Myocyte (in vitro differentiated cells): ENCODE measurements at regions not wholly inside any gene's neighbourhood (a gene's known extent, or its start where the extent isn't known, plus 50 kb on each side); places are given as distances from the start of the nearest gene placed in this dataset.
"Not testable (repeated sequence)": the region's sequence is repeated elsewhere in the genome, so short reads cannot be mapped to it uniquely, and the experiment has no call there.

Source experiments
- DNase-seq: peaks from one replicate; pipeline ENCODE4 v3.0.0-alpha.2; 2012; ENCODE audit warnings: low read depth

DNA sequence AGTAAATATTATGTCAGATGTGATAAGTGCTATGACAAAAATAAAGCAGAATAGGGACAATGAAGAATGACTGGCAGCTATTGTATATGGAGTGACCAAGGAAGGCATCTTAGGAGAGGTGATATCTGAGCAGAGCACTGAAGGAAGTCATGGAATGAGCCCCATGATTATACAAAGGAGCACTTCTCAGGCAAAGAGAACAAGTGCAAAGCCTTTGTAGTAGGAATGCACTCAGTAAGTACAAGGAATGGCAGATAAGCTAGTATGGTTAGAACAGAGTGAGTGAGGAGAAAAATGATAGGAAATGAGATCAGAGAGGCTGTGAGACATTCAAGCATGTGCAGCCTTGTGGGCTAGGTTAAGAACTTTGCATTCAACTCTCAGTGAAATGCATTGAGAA, 214.8 kb downstream of the LURAP1L start:
- no peak for DNase-seq

DNA sequence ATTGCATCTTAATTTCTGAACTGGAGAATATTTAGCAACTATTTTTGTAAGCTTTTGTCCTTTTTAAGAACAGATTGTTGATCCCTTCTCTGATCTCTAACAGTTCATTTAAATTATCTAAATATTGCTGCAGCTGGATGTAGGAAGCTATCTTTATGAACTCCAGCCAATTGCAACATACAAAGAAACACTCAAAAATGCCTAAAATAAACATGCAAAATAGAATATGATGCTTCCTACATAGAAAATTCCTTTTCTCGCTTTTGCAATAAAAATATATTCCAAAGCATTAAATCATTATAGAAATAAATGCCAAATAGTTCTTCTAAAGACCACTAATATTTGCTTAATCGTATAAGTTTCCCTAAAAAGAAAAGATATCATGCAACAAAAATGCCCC, 218.6 kb downstream of the LURAP1L start:
- DNase-seq: no peak

DNA sequence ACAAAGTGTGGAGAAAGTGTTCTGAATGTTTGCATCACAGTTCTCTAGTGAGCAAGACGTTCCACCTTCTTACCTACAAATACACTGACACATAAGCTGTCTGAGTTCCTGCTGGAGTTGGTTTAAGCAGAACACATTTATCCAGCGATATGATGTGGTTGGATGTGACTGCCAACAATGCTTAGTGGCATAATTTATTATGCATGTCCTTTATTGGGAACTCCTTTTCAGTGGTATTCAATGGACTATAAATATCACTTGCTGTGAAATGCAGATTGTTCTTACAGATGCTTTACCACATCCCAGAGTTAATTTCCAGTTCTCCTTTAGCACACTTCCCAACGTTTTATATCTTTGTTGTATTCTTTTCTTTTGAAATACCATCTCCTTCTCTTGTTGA, 222.2 kb downstream of the LURAP1L start:
- DNase-seq: peak; percentile 19

DNA sequence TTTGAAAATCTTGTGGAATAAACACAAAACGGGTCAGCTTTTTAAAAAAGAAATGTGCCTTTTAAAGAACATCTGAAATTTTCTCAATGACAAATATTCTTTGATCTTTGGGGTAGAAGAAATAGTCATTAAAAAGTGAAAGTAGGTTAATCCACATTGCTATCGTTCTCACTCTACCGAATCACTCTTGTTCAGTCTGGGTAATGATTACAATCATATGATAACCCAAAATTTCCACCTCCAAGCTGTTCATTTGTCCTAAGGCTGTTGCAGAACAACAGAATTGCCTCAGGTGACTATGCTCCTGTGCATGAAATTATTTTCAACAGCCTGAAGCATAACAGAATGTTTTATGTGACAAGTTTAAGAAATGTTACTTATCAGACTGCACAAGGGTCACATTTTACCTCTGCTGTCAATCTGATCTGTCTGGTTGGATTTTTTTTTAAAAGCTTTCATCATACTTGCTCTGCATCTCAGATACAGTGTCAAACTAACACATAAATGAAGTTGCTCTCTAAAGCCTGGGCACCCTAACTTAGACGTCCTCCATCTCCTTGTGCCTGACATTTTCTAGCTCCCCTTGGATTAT, 227.3 kb downstream of the LURAP1L start:
- no peak for DNase-seq

DNA sequence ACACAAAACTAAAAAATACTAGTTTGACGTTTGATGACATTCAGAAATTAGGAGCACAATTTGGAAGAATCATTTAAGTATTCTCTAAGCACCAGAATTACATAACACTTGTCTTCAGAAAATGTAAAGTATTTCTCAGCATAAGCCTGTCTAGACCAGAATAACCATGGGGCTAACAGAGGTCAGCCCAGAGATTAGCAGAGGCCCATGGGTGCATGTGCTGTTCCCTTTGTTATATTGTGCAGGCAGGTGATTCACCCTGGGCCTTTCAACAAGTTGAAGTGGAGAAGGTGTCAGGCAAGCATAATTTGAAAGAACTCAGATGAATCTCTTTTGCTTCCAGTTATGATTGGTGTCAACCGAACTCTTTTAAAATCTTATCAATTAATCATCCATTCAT, 227.9 kb downstream of the LURAP1L start:
- peak; percentile 30 for DNase-seq

DNA sequence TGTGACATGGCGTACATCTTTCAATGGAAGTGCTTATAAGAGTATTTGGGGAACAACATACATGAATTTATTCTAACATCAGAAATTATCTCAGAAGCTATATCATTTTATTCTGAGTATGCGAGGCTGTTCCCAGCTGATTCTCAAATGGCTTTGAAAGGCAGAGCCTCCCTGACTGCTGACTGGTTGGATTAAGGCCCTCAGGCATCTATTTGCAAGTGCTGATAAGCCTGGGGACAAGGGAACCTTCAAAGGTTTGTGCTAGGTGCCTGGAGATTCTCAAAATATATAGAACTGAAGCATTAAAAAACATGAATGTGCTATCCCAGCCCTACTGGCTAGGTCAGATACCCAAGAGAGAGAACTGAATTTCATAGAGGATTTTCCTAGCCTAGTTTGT, 235.1 kb downstream of the LURAP1L start:
- DNase-seq: no peak

DNA sequence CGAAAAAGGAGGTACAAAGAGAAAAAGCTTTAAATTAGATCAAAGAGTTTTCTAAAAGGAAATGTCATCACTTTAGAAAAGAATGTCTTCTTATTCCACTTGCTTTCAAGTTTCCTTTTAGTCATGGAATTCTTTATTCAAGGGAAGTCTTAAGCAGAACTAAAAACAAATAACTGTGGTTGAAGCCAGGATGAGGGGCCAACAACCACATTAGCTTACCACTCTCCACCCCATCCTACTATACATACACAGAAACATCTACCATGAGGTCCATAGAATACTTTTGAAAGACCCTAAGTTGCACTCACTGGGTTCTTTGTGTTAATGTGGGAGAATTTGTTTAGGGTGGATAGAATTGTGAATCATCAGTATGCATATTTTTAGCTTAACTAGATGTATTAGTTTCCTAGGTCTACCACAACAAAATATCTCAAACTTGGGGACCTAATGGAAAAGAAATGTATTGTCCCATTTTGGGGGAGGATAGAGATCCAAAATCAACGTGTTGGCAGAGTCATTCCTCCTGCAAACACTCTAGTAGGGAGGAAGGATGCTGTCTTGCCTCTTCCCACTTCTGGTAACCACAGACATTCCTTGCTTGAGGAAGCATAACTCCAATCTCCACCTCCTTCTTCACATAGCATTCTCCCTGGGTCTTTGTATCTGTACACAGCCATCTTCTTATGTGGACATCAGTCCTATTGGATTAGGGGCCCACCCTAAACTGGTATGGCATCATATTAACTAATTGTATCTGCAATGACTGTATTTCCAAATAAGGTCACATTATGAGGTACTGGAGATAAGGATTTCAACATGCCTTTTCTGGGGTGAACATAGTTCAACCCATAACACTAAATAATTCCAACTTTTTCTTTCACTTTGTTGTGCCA, 239.4 kb downstream of the LURAP1L start:
- DNase-seq: no peak

DNA sequence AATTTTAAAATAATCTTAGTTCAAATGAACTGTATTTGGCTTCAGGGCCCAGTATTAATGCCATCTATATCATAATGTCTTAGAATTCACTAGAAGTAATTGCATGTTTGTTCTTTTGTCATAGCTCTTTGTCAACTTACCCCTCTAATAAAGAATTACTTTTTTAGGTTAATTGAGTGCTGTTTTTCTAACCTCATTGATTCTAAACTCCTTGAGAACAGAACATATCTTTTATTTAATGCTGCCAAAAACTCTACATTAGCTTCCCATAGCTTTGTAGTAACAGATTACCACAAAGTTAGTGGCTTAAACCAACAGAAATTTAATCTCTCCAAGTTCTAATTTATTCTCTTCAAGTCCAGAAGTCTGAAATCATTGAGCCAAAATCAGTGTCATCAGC, 242.4 kb downstream of the LURAP1L start:
- DNase-seq: no peak

DNA sequence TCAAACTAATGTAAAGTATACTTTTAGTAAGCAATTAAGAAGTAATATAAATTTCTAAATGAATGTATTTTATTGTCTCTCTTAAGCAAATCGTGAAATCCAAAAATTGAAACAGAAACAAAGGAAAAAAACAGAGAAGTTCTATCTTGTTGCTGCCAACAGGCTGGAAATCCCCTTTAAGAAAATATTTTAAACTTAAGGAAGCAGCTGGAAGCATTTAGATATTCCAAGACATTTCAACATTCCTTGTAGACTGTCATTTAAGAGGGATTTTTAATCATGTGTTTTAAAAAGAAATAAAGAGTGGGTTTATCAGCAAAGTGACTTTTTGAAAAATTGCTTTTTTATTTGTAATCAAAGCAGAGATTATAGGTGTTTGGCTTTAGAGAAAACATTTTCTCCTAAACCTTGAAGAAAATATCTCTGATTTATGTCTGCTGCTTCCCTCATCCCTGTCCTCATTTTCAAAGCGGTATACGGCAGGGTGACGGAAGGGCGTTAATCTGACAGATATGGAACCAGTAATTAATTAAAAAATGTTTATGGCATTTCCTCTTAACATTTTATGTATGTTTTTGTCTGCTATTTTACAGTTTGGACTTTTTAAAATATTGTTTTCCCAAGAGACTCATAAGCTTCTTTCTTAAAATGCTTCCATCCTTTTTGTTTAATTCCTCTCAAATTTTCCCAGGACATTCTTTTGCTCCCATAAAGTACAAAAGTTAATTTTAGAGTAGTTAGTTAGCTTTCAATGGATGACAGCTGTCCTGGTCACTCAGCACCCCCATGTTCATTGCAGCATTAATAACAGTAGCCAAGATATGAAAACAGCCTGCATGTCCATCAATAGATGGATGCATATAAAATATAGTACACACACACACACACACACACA, 245.6 kb downstream of the LURAP1L start:
- peak; percentile 73 for DNase-seq

DNA sequence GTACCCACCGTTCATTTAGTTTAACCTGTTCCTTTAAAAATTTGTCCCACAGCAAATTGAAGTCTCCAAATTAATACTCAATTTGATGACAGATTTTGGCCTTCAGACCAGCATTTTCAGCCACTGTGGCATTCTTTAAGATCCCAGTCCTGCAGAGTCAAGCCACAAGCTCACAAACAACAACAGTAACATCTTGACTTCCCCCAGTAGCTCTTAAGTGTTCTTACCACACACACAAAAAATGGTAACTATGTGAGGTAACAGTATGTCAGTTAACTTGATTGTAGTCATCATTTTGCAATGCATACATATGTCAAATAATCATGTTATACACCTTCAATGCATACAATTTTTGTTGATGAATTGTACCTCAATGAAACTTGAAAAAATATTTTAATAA, 247.9 kb downstream of the LURAP1L start:
- DNase-seq: no peak

DNA sequence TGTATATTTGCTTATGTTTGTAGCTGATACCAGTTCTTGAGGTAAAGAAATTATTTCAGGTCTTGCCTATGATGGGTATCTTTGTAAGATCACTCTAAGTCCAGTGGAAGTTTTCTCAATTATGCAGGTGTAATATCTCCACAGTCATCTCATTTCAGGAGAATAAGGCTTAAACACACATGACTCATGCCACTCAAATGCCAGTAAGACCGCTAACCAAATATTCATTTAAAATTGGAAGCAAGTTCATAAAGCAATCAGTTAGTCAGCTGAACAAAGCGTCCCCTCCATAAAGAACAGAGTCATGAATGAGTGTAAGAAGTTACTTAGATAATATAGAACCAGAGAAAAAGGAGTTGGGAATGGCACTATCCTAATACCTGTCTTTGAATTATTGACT, 248.7 kb downstream of the LURAP1L start:
- peak; percentile 15 for DNase-seq

DNA sequence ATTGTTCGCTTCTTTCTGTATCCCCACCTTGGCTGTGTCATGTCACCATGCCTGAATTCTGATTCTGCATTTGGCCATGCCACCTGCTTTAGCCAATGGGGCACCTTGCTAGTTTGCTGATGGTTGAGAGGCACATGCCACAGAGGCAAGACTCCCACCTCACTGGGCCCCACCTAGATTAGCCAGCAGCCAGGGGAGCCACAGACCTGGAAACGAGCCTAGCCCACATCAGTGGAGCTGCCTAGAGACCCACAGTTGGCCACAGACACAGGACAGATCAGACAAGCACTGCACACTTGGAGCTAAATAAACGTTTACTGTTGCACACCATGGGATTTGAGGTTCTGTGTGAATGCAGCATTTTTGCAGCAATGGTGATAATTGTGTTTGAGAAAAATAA, 252.1 kb downstream of the LURAP1L start:
- DNase-seq: peak; percentile 22

DNA sequence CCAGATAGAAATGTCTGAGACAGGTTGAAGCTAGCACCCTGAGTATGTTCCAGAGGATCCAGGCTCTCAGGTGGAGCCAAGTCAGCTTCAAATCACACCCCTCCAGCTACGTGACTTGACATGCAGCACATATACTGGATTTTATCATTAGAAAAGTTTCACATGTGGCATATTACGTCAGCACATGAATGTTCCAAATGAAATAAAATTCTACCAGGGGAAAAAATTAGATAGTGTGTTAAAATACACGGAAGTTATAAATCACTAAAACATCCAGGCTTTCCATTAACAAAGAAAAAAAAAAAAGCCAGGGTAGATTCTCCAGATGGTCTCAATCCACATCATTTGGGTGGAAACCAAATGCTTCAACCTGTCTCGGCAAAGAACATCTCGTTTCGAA, 251.6 kb downstream of the MPDZ start:
- DNase-seq: no peak

DNA sequence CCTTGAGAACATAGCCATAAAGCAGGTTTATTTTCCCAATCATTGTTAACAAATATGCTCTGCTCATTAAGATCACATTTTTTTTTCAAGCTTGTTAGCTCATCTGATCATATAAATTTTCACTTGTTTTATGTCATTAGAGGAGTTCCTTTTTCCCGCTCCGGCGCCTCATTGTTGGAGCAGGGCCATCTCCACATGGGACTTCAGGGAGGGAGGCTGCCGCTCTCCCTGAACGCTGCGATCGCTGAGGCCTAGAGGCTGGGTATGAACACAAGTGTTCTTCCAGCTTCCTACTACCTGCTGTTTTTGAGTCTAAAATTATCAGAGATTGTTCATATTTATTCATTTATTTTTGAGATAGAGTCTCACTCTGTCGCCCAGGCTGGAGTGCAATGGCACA, 246.9 kb downstream of the MPDZ start:
- no peak for DNase-seq

DNA sequence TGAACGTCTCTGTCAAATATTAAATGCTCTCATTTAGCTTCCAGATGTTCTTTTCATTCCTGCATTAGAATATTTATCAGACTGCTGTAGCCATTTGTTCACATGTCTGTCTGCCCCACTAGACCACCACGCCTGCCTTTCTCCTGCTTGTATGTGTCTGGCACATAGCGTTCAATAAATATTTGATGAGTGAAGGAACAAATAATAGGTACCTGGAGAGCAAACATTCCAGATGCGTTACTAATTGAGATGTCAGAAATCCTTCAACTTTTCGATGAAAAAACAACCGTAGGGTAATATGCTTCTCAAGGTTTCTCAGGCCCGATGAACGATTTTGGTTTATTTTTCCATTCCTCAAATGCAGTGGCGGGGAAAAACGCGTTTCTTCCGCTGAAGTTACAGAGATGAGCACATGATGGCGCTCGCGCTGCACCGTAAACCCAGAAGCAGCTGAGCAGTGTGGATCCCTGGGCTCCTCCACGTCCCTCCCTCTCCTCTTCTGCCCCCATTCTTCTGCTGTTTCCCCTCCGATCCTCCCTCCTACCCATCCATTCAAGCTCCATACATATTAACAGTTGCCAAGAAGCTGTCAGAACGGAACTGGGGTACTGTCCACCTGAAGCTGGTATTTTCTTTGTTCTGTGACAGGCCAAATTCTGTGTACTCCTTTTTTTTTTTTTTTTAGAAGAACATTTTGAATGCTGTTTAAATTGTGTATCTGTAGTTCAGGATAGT, 245.4 kb downstream of the MPDZ start:
- DNase-seq: peak; percentile 65

DNA sequence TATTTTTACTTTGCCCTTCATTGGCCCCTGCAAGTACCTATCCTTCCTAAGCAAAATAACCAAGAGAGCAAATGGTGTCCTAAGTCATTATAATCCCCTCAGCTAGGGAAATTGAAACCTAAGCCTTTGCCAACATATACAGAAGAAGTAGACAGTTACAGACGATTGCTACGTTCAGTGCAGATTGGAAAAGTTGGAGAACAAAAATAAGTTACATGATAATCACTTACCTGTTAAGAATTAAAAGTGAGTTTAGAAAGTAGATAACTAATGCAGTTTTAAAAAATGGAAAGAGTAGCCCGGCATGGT, 244.8 kb downstream of the MPDZ start:
- DNase-seq: no peak

DNA sequence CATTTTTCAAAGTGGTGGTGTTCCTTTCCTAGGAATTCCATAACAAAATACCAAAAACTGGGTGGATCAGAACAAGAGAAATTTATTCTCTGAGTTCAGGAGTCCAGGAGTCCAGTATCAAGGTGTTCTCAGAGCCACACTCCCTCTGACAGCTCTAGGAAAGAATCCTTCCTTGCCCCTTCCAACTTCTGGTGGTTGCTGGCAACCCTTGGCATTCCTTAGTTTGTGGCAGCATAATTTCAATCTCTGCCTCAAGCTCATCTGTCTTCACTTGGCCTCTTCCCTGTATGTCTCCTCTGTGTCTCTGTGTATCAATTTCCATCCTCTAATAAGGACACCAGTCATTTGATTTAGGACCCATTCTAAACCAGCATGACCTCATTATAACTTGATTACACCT, 243.7 kb downstream of the MPDZ start:
- peak; percentile 36 for DNase-seq

DNA sequence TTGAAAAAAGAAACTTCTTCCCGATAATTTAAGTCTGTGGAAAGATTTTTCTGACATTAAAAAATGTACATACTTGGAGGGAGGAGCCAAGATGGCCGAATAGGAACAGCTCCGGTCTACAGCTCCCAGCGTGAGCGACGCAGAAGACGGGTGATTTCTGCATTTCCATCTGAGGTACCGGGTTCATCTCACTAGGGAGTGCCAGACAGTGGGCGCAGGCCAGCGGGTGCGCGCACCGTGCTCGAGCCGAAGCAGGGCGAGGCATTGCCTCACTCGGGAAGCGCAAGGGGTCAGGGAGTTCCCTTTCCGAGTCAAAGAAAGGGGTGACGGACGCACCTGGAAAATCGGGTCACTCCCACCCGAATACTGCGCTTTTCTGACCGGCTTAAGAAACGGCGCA, 241.7 kb downstream of the MPDZ start:
- DNase-seq: not testable (repeated sequence)

DNA sequence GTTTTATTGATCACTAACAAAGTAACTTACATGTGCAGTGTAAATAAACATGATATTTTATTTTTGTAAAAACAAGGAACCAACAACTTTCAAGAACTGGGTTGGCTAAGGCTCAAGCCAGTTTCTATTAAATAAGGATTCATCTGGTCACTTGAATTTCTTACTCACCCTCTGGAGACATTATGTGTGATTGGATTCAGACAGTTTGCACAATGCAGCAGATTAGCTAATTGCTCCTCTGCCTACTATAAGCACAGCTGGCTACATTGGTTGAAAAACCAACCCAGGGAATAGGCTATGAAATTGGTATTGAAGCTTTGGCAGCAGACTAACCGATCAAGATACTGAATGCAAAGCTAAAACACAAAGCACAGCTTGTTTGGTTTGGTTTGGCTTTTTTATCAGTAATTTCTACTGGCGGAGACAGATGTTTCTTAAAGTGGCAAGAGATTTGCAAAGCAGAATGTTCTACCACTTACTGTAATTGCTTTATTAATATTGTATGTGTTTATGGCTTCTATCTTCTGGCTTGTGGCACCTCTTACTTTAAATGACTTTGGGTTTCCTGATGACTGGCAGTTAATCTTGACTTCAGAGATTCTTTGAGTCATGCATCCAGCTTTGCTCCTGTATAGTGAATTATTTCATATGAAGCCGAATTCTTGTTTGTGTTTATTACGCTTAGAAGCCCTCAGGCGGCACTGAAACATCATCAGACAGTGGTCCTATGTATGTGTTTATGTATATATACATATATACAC, 231.5 kb downstream of the MPDZ start:
- no peak for DNase-seq

DNA sequence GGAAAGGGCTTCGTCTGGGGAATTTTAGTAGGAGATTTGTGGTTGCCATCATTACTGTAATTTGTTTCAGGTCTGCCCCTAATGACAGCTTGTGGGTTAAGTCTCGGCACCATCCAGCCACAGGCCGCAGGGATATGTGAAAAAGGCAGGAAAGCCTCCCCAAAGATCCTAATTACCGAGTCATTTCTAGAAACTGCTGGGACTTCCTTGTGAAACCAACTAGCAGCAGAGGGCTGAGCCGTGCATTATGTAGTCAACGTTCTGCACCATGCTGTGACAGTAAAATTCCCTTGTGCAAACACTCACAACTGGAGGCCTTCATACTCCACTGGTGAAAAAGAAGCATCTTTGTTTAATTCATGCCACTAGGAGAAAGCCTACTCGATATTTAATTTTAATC, 230.3 kb downstream of the MPDZ start:
- DNase-seq: no peak

DNA sequence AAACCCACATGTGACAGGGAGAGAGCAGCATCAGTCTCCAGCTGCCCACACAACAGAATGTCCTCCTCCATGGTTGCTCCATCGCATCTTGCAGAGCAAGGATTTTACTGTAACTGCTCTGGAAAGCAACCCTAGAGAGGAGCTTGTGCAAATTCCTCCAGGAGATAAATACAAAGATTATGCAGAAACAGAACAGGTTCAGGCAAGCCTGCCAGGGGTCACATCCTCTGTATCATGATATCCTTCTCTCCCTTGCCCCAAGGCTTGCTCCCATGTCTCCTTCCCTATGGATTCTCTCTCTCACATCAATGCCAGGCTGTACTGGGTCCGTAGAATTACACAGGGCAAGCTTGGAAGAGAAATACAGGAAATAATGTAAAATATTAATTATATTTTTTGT, 226.0 kb downstream of the MPDZ start:
- no peak for DNase-seq
